ENCODE measurements at regions not wholly inside any gene's neighbourhood (a gene's known extent, or its start where the extent isn't known, plus 50 kb on each side); places are given as distances from the start of the nearest gene placed in this dataset.

- TF ChIP-seq CTCF (IDR thresholded peaks at IDR 0.05): no peak
- TF ChIP-seq ZFX (IDR thresholded peaks at IDR 0.05; ENCODE audit: borderline replicate concordance): no peak
Observed at GRCh38 chr7:1318661-1319060, 86.0 kb downstream of the UNCX start.
